T-helper 2 cell treated with Interferon-gamma antibody and Interleukin-4, amounts not matched to agents 5 μg/mL and 100 μg/mL, for 36 hours (primary cell): ENCODE measurements at regions not wholly inside any gene's neighbourhood (a gene's known extent, or its start where the extent isn't known, plus 50 kb on each side); places are given as distances from the start of the nearest gene placed in this dataset.

Source experiments
- DNase-seq: peaks from one replicate; pipeline ENCODE4 v3.0.0; 2021; ENCODE audit warnings: low spot score
- H3K27ac Mint-ChIP-seq: one replicate; pipeline ENCODE4 v1.8.0; 2021; ENCODE audit warnings: mild to moderate bottlenecking, mixed read lengths
- H3K27me3 Mint-ChIP-seq: one replicate; pipeline ENCODE4 v1.8.0; 2021; ENCODE audit warnings: low read depth, mixed read lengths
- H3K36me3 Mint-ChIP-seq: one replicate; pipeline ENCODE4 v1.8.0; 2021; ENCODE audit warnings: low read depth, mixed read lengths
- H3K4me1 Mint-ChIP-seq: one replicate; pipeline ENCODE4 v1.8.0; 2021; ENCODE audit warnings: low read depth, mixed read lengths
- H3K4me3 Mint-ChIP-seq: one replicate; pipeline ENCODE4 v1.8.0; 2022; ENCODE audit warnings: mild to moderate bottlenecking, moderate library complexity, mixed read lengths
- H3K9me3 Mint-ChIP-seq: one replicate; pipeline ENCODE4 v1.8.0; 2021; ENCODE audit warnings: mixed read lengths

GRCh38 chr1:184806296-184806721 lies 51.7 kb upstream of the EDEM3 start:
- DNase-seq = no peak
- Mint-ChIP-seq H3K27me3 (no peaks in the 10 kb centered on the region), H3K9me3 (no peaks in the 10 kb centered on the region), H3K36me3 (peaks cover 28% of the 10 kb centered on the region), H3K4me3 (no peak overlapping the region), H3K4me1 (peaks cover 4% of the 10 kb centered on the region), H3K27ac (no peak overlapping the region)

DNA sequence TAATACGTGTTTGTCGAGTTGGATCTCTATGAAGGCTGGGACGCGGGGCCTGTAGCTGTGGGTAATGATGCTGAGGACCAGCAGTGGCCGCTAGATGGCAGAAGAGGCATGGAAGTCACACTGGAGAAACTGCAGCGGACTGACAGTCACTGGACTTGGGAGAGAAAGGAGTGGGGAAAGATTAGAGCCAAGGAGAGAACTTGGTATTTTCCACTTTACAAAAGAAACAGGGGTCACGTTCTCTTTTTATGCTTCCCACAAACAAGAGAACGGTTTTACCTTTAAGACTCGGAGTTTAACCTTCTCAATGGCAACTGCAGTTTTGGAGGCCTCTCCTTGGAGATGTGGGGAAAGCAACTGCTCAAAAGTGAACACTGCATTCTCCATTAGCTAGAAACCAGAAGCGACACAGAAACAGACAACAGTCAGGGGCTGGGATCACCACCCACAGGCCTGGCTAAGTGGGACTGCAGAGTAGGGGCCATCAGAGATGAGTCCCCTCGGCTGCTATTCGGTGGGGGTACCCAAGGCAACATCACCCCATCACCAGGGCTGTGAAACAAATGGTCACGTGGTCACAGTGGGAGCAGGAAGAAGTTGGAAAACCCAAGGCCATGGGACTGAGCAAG lies 51.1 kb upstream of the EDEM3 start:
- H3K27me3 Mint-ChIP-seq = no peaks in the 10 kb centered on the region
- no peaks in the 10 kb centered on the region for H3K9me3 Mint-ChIP-seq
- H3K27ac Mint-ChIP-seq = peak overlapping the region; percentile 5
- DNase-seq = peak; percentile 70
- peaks cover 4% of the 10 kb centered on the region for H3K4me1 Mint-ChIP-seq
- H3K4me3 Mint-ChIP-seq = no peak overlapping the region
- H3K36me3 Mint-ChIP-seq = peaks cover 31% of the 10 kb centered on the region
